WTC11 (cell line): ENCODE measurements at regions not wholly inside any gene's neighbourhood (a gene's known extent, or its start where the extent isn't known, plus 50 kb on each side); places are given as distances from the start of the nearest gene placed in this dataset.

Source experiments
- ATAC-seq: fragments of 200-7000 bp; cut with Tn5 transposase; 2 replicates; pipeline ENCODE4 v1.10.0; 2021; ENCODE audit warnings: mild to moderate bottlenecking, moderate library complexity
- CTCF ChIA-PET: fragments of 300-600 bp; sonication (Branson Sonifier 250); formaldehyde crosslinking; loops from one replicate; lab custom pipeline; 2021; ENCODE audit warnings: antibody characterized with exemption; lab: Charles Lee
- POLR2A ChIA-PET: fragments of 350-600 bp; sonication (Branson Sonifier 250); formaldehyde crosslinking; loops from one replicate; lab custom pipeline; 2021; ENCODE audit warnings: antibody characterized with exemption; lab: Charles Lee
- DNase-seq: peaks from one replicate; pipeline ENCODE4 v3.0.0; 2021; ENCODE audit warnings: low spot score
- H3K27ac Mint-ChIP-seq: 2 replicates; pipeline ENCODE4 v1.8.0; 2021; ENCODE audit warnings: mixed read lengths
- H3K27me3 Mint-ChIP-seq: 2 replicates; pipeline ENCODE4 v1.8.0; 2021; ENCODE audit warnings: low read depth, mild to moderate bottlenecking, moderate library complexity, mixed read lengths
- H3K36me3 Mint-ChIP-seq: 2 replicates; pipeline ENCODE4 v1.8.0; 2021; ENCODE audit warnings: mixed read lengths
- H3K4me1 Mint-ChIP-seq: 2 replicates; pipeline ENCODE4 v1.8.0; 2022; ENCODE audit warnings: mixed read lengths
- H3K4me3 Mint-ChIP-seq: 2 replicates; pipeline ENCODE4 v1.8.0; 2021; ENCODE audit warnings: mild to moderate bottlenecking, moderate library complexity, mixed read lengths
- H3K9me3 Mint-ChIP-seq: 2 replicates; pipeline ENCODE4 v1.8.0; 2021; ENCODE audit warnings: mixed read lengths
- CBFB ChIP-seq: sonication (generic); formaldehyde crosslinking; IDR thresholded peaks from 2 replicates; pipeline ENCODE4 v1.8.1; 2022; ENCODE audit warnings: mild to moderate bottlenecking, low read depth, missing genetic modification reagents
- CREB1 ChIP-seq: sonication (generic); formaldehyde crosslinking; IDR thresholded peaks from 2 replicates; pipeline ENCODE4 v1.8.0; 2023; ENCODE audit warnings: mild to moderate bottlenecking, missing genetic modification reagents
- CREM ChIP-seq: sonication (generic); formaldehyde crosslinking; IDR thresholded peaks from 2 replicates; pipeline ENCODE4 v1.8.1; 2022; ENCODE audit warnings: mild to moderate bottlenecking, missing genetic modification reagents, moderate library complexity
- CTCF ChIP-seq: fragments of 200-600 bp; IDR thresholded peaks from 2 replicates; pipeline ENCODE4 v1.8.0; 2022; ENCODE audit warnings: antibody characterized with exemption
- E2F5 ChIP-seq: sonication (generic); formaldehyde crosslinking; IDR thresholded peaks from 2 replicates; pipeline ENCODE4 v1.8.1; 2022; ENCODE audit warnings: mild to moderate bottlenecking, moderate library complexity, missing genetic modification reagents
- ESRRA ChIP-seq: sonication (generic); formaldehyde crosslinking; IDR thresholded peaks from 2 replicates; pipeline ENCODE4 v1.8.1; 2022; ENCODE audit warnings: mild to moderate bottlenecking, missing genetic modification reagents, borderline replicate concordance
- ETV6 ChIP-seq: sonication (generic); formaldehyde crosslinking; IDR thresholded peaks from 2 replicates; pipeline ENCODE4 v1.8.1; 2022; ENCODE audit warnings: mild to moderate bottlenecking, missing genetic modification reagents
- GTF2I ChIP-seq: fragments of 250-450 bp; sonication (Bioruptor Pico); conservative IDR thresholded peaks from 2 replicates; pipeline ENCODE4 v1.4.0; 2021; ENCODE audit warnings: mild to moderate bottlenecking
- JAZF1 ChIP-seq: fragments of 250-450 bp; sonication (Bioruptor Pico); IDR thresholded peaks from 2 replicates; pipeline ENCODE4 v1.9.0; 2021; ENCODE audit warnings: moderate library complexity, mild to moderate bottlenecking, inconsistent platforms
- NFATC4 ChIP-seq: fragments of 250-450 bp; sonication (Bioruptor Pico); IDR thresholded peaks from 2 replicates; pipeline ENCODE4 v1.9.0; 2021; ENCODE audit warnings: mild to moderate bottlenecking
- NR2C2 ChIP-seq: sonication (generic); formaldehyde crosslinking; IDR thresholded peaks from 2 replicates; pipeline ENCODE4 v1.8.0; 2022; ENCODE audit warnings: mild to moderate bottlenecking, missing genetic modification reagents
- OVOL2 ChIP-seq: fragments of 250-450 bp; sonication (Bioruptor Pico); IDR thresholded peaks from 2 replicates; pipeline ENCODE4 v1.9.0; 2021; ENCODE audit warnings: mild to moderate bottlenecking, borderline replicate concordance
- SMAD4 ChIP-seq: sonication (generic); formaldehyde crosslinking; IDR thresholded peaks from 2 replicates; pipeline ENCODE4 v1.8.0; 2022; ENCODE audit warnings: mild to moderate bottlenecking, missing genetic modification reagents
- TCF7 ChIP-seq: sonication (generic); formaldehyde crosslinking; IDR thresholded peaks from 2 replicates; pipeline ENCODE4 v1.8.0; 2022; ENCODE audit warnings: mild to moderate bottlenecking, low read depth, missing genetic modification reagents, moderate library complexity
- TEAD4 ChIP-seq: sonication (generic); formaldehyde crosslinking; IDR thresholded peaks from 2 replicates; pipeline ENCODE4 v1.8.0; 2022; ENCODE audit warnings: mild to moderate bottlenecking, missing genetic modification reagents
- TP53 ChIP-seq: sonication (generic); formaldehyde crosslinking; IDR thresholded peaks from 2 replicates; pipeline ENCODE4 v1.8.1; 2023; ENCODE audit warnings: mild to moderate bottlenecking, missing genetic modification reagents
- ZNF138 ChIP-seq: sonication (generic); formaldehyde crosslinking; conservative IDR thresholded peaks from 2 replicates; pipeline ENCODE4 v1.8.1; 2022; ENCODE audit warnings: mild to moderate bottlenecking, moderate library complexity, missing genetic modification reagents
- ZNF232 ChIP-seq: sonication (generic); formaldehyde crosslinking; IDR thresholded peaks from 2 replicates; pipeline ENCODE4 v1.8.0; 2022; ENCODE audit warnings: mild to moderate bottlenecking, missing genetic modification reagents
- ZNF281 ChIP-seq: sonication (generic); formaldehyde crosslinking; IDR thresholded peaks from 2 replicates; pipeline ENCODE4 v1.8.0; 2023; ENCODE audit warnings: mild to moderate bottlenecking, missing genetic modification reagents
- TF ChIP-seq, protein P1 (sequence below): sonication (generic); formaldehyde crosslinking; IDR thresholded peaks from 2 replicates; pipeline ENCODE4 v1.8.1; 2022; ENCODE audit warnings: low read depth, missing genetic modification reagents, borderline replicate concordance
- TF ChIP-seq, protein P2 (sequence below): sonication (generic); formaldehyde crosslinking; conservative IDR thresholded peaks from 2 replicates; pipeline ENCODE4 v1.8.1; 2023; ENCODE audit warnings: mild to moderate bottlenecking, low read depth, missing genetic modification reagents, moderate library complexity
- TF ChIP-seq, protein P3 (sequence below): sonication (generic); formaldehyde crosslinking; IDR thresholded peaks from 2 replicates; pipeline ENCODE4 v1.8.0; 2022; ENCODE audit warnings: mild to moderate bottlenecking, missing genetic modification reagents
- TF ChIP-seq, protein P4 (sequence below): sonication (generic); formaldehyde crosslinking; IDR thresholded peaks from 2 replicates; pipeline ENCODE4 v1.8.0; 2022; ENCODE audit warnings: mild to moderate bottlenecking, missing genetic modification reagents
- TF ChIP-seq, protein P5 (sequence below): sonication (generic); formaldehyde crosslinking; IDR thresholded peaks from 2 replicates; pipeline ENCODE4 v1.8.1; 2022; ENCODE audit warnings: low read depth, mild to moderate bottlenecking, moderate library complexity, missing genetic modification reagents, borderline replicate concordance

- H3K36me3 Mint-ChIP-seq, result peaks cover 18% of the 10 kb centered on the region
- H3K27me3 Mint-ChIP-seq, result no peaks in the 10 kb centered on the region
- H3K27ac Mint-ChIP-seq, result no peak overlapping the region
- TF ChIP-seq TEAD4 (CRISPR knock-in tag) (no peak), ETV6 (CRISPR knock-in tag) (no peak), CREB1 (no peak)
- TF ChIP-seq, protein P1, sequence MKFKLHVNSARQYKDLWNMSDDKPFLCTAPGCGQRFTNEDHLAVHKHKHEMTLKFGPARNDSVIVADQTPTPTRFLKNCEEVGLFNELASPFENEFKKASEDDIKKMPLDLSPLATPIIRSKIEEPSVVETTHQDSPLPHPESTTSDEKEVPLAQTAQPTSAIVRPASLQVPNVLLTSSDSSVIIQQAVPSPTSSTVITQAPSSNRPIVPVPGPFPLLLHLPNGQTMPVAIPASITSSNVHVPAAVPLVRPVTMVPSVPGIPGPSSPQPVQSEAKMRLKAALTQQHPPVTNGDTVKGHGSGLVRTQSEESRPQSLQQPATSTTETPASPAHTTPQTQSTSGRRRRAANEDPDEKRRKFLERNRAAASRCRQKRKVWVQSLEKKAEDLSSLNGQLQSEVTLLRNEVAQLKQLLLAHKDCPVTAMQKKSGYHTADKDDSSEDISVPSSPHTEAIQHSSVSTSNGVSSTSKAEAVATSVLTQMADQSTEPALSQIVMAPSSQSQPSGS, result no peak
- TF ChIP-seq, protein P2, sequence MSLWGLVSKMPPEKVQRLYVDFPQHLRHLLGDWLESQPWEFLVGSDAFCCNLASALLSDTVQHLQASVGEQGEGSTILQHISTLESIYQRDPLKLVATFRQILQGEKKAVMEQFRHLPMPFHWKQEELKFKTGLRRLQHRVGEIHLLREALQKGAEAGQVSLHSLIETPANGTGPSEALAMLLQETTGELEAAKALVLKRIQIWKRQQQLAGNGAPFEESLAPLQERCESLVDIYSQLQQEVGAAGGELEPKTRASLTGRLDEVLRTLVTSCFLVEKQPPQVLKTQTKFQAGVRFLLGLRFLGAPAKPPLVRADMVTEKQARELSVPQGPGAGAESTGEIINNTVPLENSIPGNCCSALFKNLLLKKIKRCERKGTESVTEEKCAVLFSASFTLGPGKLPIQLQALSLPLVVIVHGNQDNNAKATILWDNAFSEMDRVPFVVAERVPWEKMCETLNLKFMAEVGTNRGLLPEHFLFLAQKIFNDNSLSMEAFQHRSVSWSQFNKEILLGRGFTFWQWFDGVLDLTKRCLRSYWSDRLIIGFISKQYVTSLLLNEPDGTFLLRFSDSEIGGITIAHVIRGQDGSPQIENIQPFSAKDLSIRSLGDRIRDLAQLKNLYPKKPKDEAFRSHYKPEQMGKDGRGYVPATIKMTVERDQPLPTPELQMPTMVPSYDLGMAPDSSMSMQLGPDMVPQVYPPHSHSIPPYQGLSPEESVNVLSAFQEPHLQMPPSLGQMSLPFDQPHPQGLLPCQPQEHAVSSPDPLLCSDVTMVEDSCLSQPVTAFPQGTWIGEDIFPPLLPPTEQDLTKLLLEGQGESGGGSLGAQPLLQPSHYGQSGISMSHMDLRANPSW (CRISPR knock-in tag), result no peak
- TF ChIP-seq, all 79 proteins: peak for 0
- ATAC-seq (no peak), DNase-seq (no peak)
- ChIA-PET CTCF (no interaction called here), POLR2A (no interaction called here)
- H3K9me3 Mint-ChIP-seq, result peaks cover 27% of the 10 kb centered on the region
- H3K4me3 Mint-ChIP-seq, result no peak overlapping the region
- H3K4me1 Mint-ChIP-seq, result peaks cover 51% of the 10 kb centered on the region
Measured at GRCh38 chr2:139836769-139837168, 1056.6 kb upstream of the NXPH2 start.

GRCh38 chr2:139835101-139835500, 1054.9 kb upstream of the NXPH2 start:
- CTCF ChIA-PET, result no interaction called here
- ATAC-seq, result peak; percentile 75

More at GRCh38 chr2:139835101-139835500, 1054.9 kb upstream of the NXPH2 start:
- Mint-ChIP-seq H3K9me3 (peaks cover 13% of the 10 kb centered on the region), H3K36me3 (peaks cover 4% of the 10 kb centered on the region; the same call in 1 of the 2 replicates), H3K4me3 (no peak overlapping the region), H3K27ac (peak overlapping the region; percentile 79), H3K27me3 (no peaks in the 10 kb centered on the region), H3K4me1 (peaks cover 51% of the 10 kb centered on the region)
- POLR2A ChIA-PET, result no interaction called here
- no peak for DNase-seq
- TF ChIP-seq, protein P3, sequence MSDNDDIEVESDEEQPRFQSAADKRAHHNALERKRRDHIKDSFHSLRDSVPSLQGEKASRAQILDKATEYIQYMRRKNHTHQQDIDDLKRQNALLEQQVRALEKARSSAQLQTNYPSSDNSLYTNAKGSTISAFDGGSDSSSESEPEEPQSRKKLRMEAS (CRISPR knock-in tag), result no peak
- no peak for TF ChIP-seq OVOL2 (CRISPR knock-in tag)
- TF ChIP-seq, protein P4, sequence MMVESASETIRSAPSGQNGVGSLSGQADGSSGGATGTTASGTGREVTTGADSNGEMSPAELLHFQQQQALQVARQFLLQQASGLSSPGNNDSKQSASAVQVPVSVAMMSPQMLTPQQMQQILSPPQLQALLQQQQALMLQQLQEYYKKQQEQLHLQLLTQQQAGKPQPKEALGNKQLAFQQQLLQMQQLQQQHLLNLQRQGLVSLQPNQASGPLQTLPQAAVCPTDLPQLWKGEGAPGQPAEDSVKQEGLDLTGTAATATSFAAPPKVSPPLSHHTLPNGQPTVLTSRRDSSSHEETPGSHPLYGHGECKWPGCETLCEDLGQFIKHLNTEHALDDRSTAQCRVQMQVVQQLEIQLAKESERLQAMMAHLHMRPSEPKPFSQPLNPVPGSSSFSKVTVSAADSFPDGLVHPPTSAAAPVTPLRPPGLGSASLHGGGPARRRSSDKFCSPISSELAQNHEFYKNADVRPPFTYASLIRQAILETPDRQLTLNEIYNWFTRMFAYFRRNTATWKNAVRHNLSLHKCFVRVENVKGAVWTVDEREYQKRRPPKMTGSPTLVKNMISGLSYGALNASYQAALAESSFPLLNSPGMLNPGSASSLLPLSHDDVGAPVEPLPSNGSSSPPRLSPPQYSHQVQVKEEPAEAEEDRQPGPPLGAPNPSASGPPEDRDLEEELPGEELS (CRISPR knock-in tag), result no peak
- no peak for TF ChIP-seq ZNF138 (CRISPR knock-in tag)
- TF ChIP-seq GTF2I, result no peak
- TF ChIP-seq CREM (CRISPR knock-in tag), result no peak
- no peak for TF ChIP-seq ZNF232 (CRISPR knock-in tag)
- no peak for TF ChIP-seq CTCF
- TF ChIP-seq CBFB (CRISPR knock-in tag), result no peak
- no peak for TF ChIP-seq TCF7 (CRISPR knock-in tag)
- no peak for TF ChIP-seq SMAD4 (CRISPR knock-in tag)
- no peak for TF ChIP-seq NFATC4
- no peak for TF ChIP-seq ESRRA (CRISPR knock-in tag)
- no peak for TF ChIP-seq ZNF281 (CRISPR knock-in tag)
- TF ChIP-seq TP53 (CRISPR knock-in tag), result no peak
- no peak for TF ChIP-seq JAZF1
- no peak for TF ChIP-seq NR2C2
- TF ChIP-seq E2F5, result no peak
- TF ChIP-seq, protein P5, sequence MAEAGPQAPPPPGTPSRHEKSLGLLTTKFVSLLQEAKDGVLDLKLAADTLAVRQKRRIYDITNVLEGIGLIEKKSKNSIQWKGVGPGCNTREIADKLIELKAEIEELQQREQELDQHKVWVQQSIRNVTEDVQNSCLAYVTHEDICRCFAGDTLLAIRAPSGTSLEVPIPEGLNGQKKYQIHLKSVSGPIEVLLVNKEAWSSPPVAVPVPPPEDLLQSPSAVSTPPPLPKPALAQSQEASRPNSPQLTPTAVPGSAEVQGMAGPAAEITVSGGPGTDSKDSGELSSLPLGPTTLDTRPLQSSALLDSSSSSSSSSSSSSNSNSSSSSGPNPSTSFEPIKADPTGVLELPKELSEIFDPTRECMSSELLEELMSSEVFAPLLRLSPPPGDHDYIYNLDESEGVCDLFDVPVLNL (CRISPR knock-in tag), result no peak
